ENCODE measurements at regions not wholly inside any gene's neighbourhood (a gene's known extent, or its start where the extent isn't known, plus 50 kb on each side); places are given as distances from the start of the nearest gene placed in this dataset.

DNA sequence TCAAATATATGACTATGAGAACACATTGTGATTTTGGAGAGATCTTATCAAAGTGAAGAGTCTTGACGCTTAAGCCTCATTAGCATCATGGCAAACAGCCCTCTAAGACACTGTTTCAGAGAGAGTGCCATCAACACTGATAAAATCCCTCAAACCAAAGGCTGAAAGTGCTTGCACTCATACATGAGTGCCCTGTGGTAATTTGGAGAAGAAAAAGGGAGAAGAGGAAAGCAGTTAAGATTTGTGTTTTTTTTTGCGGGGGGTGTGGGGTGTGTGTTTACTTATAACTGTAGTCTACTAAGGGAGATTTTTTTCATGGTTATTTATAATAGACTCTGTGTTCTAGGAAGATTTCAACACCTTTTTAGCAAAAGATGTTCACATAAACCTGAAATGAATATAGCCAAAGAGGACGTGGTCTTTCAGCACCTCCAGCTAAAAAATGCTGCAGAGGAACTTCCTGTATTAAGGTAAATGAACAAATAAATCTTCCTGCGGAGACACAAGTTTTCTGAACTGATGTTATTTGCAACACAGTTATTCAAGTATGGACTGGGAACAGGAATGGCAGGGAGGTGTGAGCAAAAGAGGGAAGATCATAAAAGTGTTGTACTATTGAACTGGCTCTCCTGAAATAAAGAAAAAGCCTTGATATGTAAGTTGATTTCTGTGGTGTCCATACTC, 81.9 kb upstream of the TGFBR2 start:
- Histone ChIP-seq H3K27ac (ENCODE audit: control insufficient read depth, insufficient read depth, low read length) (no peak overlapping the region), H3K9me3 (ENCODE audit: control insufficient read depth, low read depth, low read length) (no peaks in the 10 kb centered on the region), H3K9me1 (ENCODE audit: control insufficient read depth, extremely low read depth, insufficient read depth, low read length) (no peaks in the 10 kb centered on the region), H3K4me2 (ENCODE audit: control insufficient read depth, extremely low read depth, insufficient read depth, low read depth, low read length) (no peak overlapping the region), H3K27me3 (ENCODE audit: control insufficient read depth, extremely low read depth, insufficient read depth, low read length) (no peaks in the 10 kb centered on the region), H4K20me1 (ENCODE audit: control insufficient read depth, extremely low read depth, insufficient read depth, low read length) (no peaks in the 10 kb centered on the region), H3K9ac (ENCODE audit: control insufficient read depth, extremely low read depth, insufficient read depth, low read length) (no peak overlapping the region), H3K4me3 (ENCODE audit: control insufficient read depth in 2 of 3, extremely low read depth in 1 of 3, insufficient read depth in 2 of 3, low read depth in 1 of 3, low read length in 3 of 3) (no peak overlapping the region), H2AFZ (ENCODE audit: control insufficient read depth, low read length) (peak overlapping the region; percentile 39), H3K36me3 (ENCODE audit: control insufficient read depth in 2 of 2, extremely low read depth in 1 of 2, insufficient read depth in 2 of 2, low read length in 2 of 2) (no peaks in the 10 kb centered on the region), H3K4me1 (ENCODE audit: control insufficient read depth, extremely low read depth, insufficient read depth, low read length) (peaks cover 5% of the 10 kb centered on the region), H3K79me2 (ENCODE audit: control insufficient read depth, insufficient read depth, low read length) (no peaks in the 10 kb centered on the region)
- DNase-seq (ENCODE audit: low read depth, low spot score) (no peak), FAIRE-seq (no peak)
- no peak for TF ChIP-seq EZH2 (IDR thresholded peaks at IDR 0.05; ENCODE audit: low read length)
- TF ChIP-seq, protein P1, sequence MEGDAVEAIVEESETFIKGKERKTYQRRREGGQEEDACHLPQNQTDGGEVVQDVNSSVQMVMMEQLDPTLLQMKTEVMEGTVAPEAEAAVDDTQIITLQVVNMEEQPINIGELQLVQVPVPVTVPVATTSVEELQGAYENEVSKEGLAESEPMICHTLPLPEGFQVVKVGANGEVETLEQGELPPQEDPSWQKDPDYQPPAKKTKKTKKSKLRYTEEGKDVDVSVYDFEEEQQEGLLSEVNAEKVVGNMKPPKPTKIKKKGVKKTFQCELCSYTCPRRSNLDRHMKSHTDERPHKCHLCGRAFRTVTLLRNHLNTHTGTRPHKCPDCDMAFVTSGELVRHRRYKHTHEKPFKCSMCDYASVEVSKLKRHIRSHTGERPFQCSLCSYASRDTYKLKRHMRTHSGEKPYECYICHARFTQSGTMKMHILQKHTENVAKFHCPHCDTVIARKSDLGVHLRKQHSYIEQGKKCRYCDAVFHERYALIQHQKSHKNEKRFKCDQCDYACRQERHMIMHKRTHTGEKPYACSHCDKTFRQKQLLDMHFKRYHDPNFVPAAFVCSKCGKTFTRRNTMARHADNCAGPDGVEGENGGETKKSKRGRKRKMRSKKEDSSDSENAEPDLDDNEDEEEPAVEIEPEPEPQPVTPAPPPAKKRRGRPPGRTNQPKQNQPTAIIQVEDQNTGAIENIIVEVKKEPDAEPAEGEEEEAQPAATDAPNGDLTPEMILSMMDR (optimal IDR thresholded peaks at IDR 0.05 in 1 of 3, IDR thresholded peaks at IDR 0.05 in 1 of 3, conservative IDR thresholded peaks at IDR 0.05 in 1 of 3; ENCODE audit: extremely low read depth in 1 of 3, insufficient read depth in 2 of 3, low read length in 3 of 3): no peak
- dilution Hi-C loops (cut with MboI; ENCODE audit: extremely low pct_ligation_motif_present, low sequenced_read_pairs): no loop called here

DNA sequence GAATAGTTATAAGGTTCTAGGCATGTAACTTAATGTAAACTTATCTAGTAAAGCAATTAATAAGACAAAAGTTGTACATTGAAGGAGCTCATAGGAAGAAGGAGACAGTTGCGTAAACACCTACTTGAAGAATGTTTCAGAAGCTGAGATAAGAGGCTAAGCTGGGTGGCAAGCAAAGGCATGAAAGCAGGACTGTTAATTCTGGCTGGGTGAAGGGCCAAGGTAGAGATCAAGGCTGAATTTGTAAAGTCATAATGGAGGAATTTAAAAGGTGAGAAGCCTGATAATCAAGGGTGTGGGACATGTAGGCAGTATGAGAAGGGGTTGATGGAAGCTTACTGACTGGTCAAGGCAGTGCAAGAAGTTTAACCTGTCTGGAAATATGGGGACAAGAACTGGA, 80.4 kb upstream of the TGFBR2 start:
- no peak for TF ChIP-seq EZH2 (IDR thresholded peaks at IDR 0.05; ENCODE audit: low read length)
- TF ChIP-seq, protein P1 (optimal IDR thresholded peaks at IDR 0.05 in 1 of 3, IDR thresholded peaks at IDR 0.05 in 1 of 3, conservative IDR thresholded peaks at IDR 0.05 in 1 of 3; ENCODE audit: extremely low read depth in 1 of 3, insufficient read depth in 2 of 3, low read length in 3 of 3): no peak
- FAIRE-seq: peak; percentile 43
- Histone ChIP-seq H3K9me3 (ENCODE audit: control insufficient read depth, low read depth, low read length) (no peaks in the 10 kb centered on the region), H3K9ac (ENCODE audit: control insufficient read depth, extremely low read depth, insufficient read depth, low read length) (no peak overlapping the region), H3K27me3 (ENCODE audit: control insufficient read depth, extremely low read depth, insufficient read depth, low read length) (no peaks in the 10 kb centered on the region), H3K4me2 (ENCODE audit: control insufficient read depth, extremely low read depth, insufficient read depth, low read depth, low read length) (no peak overlapping the region), H3K27ac (ENCODE audit: control insufficient read depth, insufficient read depth, low read length) (no peak overlapping the region), H2AFZ (ENCODE audit: control insufficient read depth, low read length) (no peak overlapping the region), H3K9me1 (ENCODE audit: control insufficient read depth, extremely low read depth, insufficient read depth, low read length) (no peaks in the 10 kb centered on the region), H3K4me1 (ENCODE audit: control insufficient read depth, extremely low read depth, insufficient read depth, low read length) (peaks cover 8% of the 10 kb centered on the region), H3K36me3 (ENCODE audit: control insufficient read depth in 2 of 2, extremely low read depth in 1 of 2, insufficient read depth in 2 of 2, low read length in 2 of 2) (no peaks in the 10 kb centered on the region), H3K4me3 (ENCODE audit: control insufficient read depth in 2 of 3, extremely low read depth in 1 of 3, insufficient read depth in 2 of 3, low read depth in 1 of 3, low read length in 3 of 3) (no peak overlapping the region), H3K79me2 (ENCODE audit: control insufficient read depth, insufficient read depth, low read length) (no peaks in the 10 kb centered on the region), H4K20me1 (ENCODE audit: control insufficient read depth, extremely low read depth, insufficient read depth, low read length) (no peaks in the 10 kb centered on the region)
- dilution Hi-C loops (cut with MboI; ENCODE audit: extremely low pct_ligation_motif_present, low sequenced_read_pairs): no loop called here
- DNase-seq (ENCODE audit: low read depth, low spot score): no peak
